EH (cell line): ENCODE measurements at regions not wholly inside any gene's neighbourhood (a gene's known extent, or its start where the extent isn't known, plus 50 kb on each side); places are given as distances from the start of the nearest gene placed in this dataset.
A peak's percentile ranks its signal among the peaks of the same experiment; 100 is the strongest.

Source experiments
- DNase-seq: peaks from one replicate; pipeline ENCODE4 v3.0.0-alpha.2; 2015; ENCODE audit warnings: low read depth

GRCh38 chr13:21822029-21822428 is 151.2 kb downstream of the FGF9 start:
- no peak for DNase-seq

GRCh38 chr13:21823416-21823815 is 152.5 kb downstream of the FGF9 start:
- no peak for DNase-seq

DNA sequence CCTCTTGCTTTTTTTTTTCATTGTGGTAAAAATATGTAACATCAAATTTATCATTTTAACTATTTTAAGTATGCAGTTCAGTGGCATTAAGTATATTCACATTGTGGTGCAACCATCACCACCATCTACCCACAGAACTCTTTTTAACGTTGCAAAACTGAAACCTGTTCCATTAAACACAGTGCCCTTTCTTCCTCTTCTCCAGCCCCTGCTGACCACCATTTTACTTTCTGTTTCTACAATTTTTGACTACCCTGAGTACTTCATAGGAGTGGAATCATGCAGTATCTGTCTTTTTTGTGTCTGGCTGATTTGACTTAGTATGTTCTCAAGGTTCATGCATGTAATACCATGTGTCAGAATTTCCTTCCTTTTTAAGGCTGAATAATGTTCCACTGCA is 153.1 kb downstream of the FGF9 start:
- no peak for DNase-seq

DNA sequence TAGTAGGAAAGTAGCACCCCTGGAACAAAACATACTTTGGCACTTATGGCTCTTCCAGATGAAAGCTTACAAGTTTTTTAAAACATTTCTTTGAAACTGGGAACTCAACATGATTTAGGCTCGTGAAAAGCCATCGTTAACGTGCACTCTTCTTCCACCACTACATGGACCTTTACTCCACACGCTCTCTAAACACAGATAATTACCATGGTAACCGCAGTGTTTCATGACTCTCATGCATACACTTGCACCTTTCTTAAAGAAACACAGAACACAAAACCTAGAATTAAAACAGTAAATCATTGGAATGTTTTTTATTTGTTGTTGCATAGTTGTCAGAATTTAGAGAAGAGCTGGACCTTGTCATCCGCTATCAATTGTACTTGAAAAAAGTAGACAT is 154.3 kb downstream of the FGF9 start:
- DNase-seq: no peak

GRCh38 chr13:21825801-21826200 is 154.9 kb downstream of the FGF9 start:
- no peak for DNase-seq

DNA sequence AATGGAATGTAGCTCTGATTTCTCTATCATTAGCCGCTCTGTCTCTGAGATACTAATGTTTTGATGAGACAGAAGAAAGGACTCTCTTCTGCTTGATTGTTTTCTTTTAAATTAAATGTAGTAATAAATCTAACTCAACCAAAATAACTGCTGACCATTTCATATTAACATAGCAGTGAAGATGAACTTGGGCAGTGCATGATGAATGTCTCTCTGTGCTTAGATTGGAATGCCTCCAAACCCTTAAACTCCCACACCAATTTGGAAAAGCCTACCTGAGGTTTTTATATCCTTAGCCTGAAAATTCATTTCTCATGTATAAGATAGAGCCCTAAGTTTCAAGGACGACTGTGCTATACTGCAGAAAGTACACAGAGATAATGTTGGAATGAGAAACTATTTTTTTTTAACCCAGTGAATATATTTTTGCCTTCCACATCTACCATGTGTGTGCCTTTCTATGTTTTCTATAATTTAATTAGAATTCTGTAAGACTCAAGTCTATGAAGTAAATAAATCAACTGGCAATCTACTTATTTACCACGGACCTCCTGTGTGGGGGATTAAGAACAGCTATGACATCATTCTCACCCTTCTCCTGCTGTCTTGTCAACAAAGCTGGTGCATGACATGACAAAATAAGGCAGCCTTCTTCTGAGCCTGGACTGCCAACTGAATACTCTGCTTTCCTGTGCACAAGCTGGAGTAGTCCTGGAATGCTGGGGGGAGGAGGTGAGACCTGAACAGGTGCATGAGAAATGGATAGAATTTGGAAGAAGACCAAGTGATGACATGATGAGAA is 155.5 kb downstream of the FGF9 start:
- DNase-seq: no peak

- DNase-seq: no peak
Observed at GRCh38 chr13:21831654-21832324, 160.9 kb downstream of the FGF9 start.

GRCh38 chr13:21833921-21834320 is 163.0 kb downstream of the FGF9 start:
- no peak for DNase-seq

DNA sequence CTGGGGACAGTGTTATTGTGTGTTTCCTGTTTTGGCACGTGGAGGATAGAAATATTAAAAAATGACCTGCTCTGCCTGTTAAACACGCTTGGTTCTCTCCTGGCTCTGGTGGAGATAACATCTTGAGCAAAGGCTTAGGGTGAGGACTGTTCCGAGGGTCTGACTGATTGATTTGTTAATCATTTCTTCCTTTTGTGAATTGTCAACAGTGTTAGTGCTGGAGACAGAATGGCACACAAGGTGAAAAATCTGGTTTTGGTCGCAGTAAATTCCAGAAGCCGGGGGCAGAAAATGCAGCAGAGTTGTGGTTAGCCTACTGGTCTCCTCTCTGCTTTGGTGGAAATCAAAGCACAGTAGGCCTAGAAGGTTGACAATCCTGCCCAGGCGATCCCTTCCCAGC is 163.6 kb downstream of the FGF9 start:
- DNase-seq: no peak

GRCh38 chr13:21837288-21837687 is 166.4 kb downstream of the FGF9 start:
- DNase-seq: no peak

DNA sequence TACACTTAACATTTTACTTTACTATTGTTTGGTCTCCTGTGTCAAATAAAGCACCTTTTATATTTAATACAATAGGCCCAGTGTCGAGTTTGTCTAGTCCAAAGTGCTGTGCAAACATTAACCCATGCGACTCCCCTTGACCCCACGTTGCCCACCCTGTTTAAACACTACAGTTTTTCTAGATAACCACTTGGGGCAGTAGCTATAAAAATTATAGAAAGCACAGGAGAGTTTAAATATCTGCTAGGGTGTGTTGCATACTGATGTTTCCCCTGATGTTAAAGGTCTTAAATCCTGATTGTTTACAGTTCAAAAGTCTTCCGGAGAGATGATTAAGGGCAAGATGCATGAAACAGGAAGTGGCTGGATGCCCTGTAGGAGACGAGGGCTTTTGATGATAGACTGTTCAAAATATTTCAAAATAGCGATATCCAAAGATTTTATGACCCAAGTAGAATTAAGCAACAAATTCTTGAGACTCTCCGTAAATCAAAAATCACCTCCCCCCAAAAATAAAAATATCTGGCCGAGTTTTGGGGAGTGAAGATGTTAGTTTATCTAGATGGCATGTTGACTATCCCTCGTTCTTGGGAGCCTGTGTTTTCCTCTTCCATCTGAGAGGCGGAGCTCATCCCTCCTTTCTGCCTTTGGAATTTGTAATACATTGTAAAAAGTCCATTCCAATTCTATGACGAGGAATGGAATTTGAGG is 167.1 kb downstream of the FGF9 start:
- peak; percentile 56 for DNase-seq

DNA sequence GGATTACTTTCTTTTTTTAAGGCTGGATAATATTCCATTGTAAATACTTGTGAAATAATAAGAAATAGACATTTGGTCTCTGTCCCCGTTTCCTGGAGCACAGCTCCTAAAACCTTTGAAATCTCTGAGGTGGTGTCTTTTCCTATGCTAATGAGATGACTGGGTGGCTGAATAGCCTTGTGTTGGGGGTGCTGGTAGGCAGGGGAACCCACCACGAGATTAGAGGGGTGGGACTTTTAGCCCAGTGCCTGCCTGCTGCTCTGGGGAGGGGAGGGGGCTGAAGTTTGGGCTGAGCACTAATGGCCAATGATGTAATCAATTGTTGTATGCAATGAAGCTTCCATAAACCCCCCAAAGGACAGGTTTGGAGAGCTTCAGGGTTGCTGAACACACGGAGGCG is 175.7 kb downstream of the FGF9 start:
- no peak for DNase-seq

GRCh38 chr13:21849323-21849722 is 178.4 kb downstream of the FGF9 start:
- peak; percentile 7 for DNase-seq

DNA sequence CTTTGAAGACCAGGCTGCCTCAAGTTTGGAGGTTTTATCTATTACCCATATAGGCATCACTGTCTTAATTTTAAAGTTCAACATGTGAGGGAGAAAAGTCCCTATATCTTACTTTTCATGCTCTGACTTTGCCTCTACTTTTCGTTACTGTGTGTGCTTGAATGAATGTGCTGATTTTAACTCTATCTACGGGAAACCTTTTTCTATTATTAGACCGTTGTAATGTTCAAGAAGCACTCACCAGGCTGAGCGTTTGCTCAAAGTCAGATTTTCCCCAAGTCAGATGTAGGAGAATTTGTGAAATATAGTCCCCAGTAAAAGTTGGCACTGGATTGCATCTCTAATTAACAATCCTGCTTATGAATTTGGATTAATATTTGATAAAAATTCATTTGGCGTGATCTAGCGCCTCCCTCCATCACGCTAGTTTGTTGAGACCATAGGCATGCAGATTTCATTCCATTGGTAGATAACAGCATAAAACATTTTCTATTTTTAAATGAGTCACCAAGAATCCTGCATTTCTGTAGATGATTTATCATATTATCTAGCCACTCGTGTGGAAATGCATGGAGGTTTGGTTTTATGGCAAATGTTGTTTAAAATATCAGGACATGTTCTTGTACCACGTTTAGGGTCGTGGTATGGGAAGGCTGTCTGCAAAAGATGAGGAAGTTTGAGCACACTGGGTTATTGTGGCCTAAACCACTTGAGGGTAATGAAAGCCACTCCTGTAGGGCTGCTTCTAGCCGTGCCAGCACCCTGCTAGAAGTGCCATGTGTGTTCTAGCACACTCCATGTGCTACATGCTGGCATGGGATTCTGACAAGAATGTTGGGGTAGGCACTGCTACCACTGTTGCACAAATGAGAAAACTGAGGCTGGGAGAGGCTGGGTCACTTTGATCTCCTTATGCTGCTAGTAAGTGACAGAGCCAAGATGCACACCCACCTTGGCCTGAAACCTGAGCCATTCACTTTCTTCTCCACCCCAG is 179.4 kb downstream of the FGF9 start:
- DNase-seq: no peak

DNA sequence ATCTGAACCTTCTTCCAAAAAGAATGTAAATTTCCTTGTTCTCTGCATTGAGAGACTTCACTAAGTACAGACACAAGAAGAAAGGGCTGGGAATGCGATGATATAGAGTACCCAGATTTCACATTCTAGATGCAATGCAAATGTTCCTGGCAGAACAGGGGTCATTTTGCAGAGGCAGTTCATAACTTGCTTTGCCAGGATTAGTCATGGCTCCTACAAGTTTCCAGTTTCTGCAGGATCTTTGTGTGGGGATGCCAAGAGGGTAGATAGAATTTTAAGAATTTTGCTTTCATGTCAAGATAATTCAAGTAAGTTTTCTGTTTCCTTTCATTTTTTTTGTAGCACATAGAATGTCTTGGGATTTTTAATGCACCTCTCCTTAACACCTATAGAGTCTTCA is 181.2 kb downstream of the FGF9 start:
- DNase-seq: no peak

- DNase-seq: no peak
Observed at GRCh38 chr13:21853779-21854178, 182.9 kb downstream of the FGF9 start.

DNA sequence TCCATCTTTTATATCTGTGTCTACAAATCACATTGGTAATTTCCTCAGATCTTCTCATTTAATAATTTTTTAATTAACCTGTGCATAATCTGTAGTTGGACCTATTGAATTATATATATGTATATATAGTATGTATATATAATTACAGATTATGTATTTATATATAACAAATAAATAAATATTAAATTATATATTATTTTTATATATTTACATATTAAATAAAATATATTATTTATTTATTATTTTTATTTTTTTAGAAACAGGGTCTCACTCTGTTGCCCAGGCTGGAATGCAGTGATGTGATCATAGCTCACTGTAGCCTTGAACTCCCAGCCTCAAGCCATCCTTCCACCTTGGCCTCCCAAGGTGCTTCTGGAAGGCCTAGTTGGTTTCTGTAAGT is 197.9 kb downstream of the FGF9 start:
- no peak for DNase-seq

GRCh38 chr13:21871382-21871781 is 200.5 kb downstream of the FGF9 start:
- DNase-seq: no peak

DNA sequence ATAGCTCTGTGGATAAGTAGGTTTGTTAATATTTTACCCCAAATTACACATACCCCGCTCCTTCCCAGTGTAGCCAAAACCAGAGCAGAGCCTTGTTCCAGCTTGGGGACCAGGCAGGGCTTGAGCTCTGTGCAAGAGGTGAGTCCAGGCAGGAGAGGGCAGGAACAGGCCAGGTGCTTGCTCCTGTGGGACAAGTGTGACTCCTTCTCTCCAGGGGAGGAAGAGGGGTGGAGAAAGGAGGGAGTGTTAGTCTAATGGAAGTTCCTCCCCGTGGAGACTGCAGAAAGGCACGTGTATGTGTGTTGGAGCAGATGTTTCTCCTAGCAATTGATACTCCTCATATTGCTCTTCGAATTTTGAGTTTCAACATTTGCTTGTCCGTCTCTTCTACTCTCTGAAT is 201.0 kb downstream of the FGF9 start:
- DNase-seq: no peak

GRCh38 chr13:21872795-21873194 is 201.9 kb downstream of the FGF9 start:
- no peak for DNase-seq

DNA sequence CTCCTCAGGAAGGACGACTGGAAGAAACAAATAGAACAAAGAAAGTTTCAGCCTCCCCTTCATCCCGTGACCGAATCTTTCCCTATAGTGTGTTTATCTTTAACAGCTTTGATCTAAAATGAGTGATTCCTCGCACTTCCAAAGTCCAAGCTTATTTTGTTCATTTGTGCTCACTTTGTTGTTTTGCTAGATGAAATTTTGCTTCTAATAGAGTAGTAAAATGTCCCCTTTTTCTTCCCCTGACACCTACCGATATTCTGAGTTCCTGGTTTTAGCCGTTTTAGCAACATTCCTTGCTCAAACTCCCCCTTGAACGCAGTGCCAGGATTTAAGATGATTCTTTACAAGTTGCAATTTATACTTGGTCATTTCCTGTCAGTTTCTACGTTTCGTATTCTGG is 204.2 kb downstream of the FGF9 start:
- DNase-seq: no peak
